K562 (cell line): ENCODE measurements at regions not wholly inside any gene's neighbourhood (a gene's known extent, or its start where the extent isn't known, plus 50 kb on each side); places are given as distances from the start of the nearest gene placed in this dataset.

Experiments used
- ATAC-seq: fragments of 200-7000 bp; cut with Tn5 transposase; 3 replicates; pipeline ENCODE4 v1.9.1; 2020; ENCODE audit warnings: moderate library complexity
- BruUV-seq: library from RNA; stranded (reverse); fragments of 400-500 nt; replicated peaks from 2 replicates; lab custom pipeline; 2021; lab: Mats Ljungman, UMichigan
- CTCF ChIA-PET: fragments of 300-600 bp; formaldehyde crosslinking; extraction: SDS; loops from one replicate; lab custom pipeline; 2021; ENCODE audit warnings: low intra/inter-chr PET ratio; lab: Yijun Ruan, JAX
- POLR2A ChIA-PET: fragments of 300-600, 350-650 bp; sonication (Branson Sonifier 250); formaldehyde crosslinking; extraction: SDS; loops from one replicate; lab custom pipeline; 2021; ENCODE audit warnings: antibody characterized with exemption, inconsistent platforms; lab: Yijun Ruan, JAX
- DNase-seq, 4 experiments: peaks; one replicate each; pipeline versions ENCODE4 v3.0.0 to v3.0.0-alpha.2; 2011 to 2018; ENCODE audit warnings: low spot score in 3 of 4, mixed read lengths in 3 of 4; ENCODE audit errors: extremely low read depth in 1 of 4
- FAIRE-seq: peaks from 2 replicates; lab custom pipeline; 2011; peaks lifted over from hg19 to GRCh38; lab: Jason Lieb, UNC
- H2AFZ ChIP-seq: 2 replicates; pipeline ENCODE4 v1.6.0; 2011; ENCODE audit warnings: low read depth, low read length, control low read depth, inconsistent platforms
- H3K27ac ChIP-seq: fragments of 200-600 bp; 3 replicates; pipeline ENCODE4 v1.8.0; 2011; ENCODE audit warnings: low read depth, mild to moderate bottlenecking, control low read depth, inconsistent platforms, low read length, moderate library complexity, mixed read lengths; ENCODE audit errors: extremely low read depth
- H3K27me3 ChIP-seq, 2 experiments: fragments of 300-600 bp in 1 of 2; 2 replicates in 1 of 2; 3 replicates in 1 of 2; pipeline versions ENCODE4 v1.6.0 to v1.8.0; 2011; ENCODE audit warnings: inconsistent platforms in 2 of 2, low read length in 2 of 2, mild to moderate bottlenecking in 1 of 2, mixed read lengths in 1 of 2, moderate library complexity in 1 of 2; ENCODE audit not compliant: control insufficient read depth in 2 of 2, insufficient read depth in 2 of 2
- H3K36me3 ChIP-seq: fragments of 300-600 bp; 3 replicates; pipeline ENCODE4 v1.8.0; 2011; ENCODE audit warnings: mild to moderate bottlenecking, low read length, inconsistent platforms; ENCODE audit not compliant: control insufficient read depth, insufficient read depth
- H3K4me1 ChIP-seq, 2 experiments: fragments of 200-600 bp in 1 of 2; replicated peaks in 1 of 2; 2 replicates in 1 of 2; 3 replicates in 1 of 2; pipeline versions ENCODE4 v1.5.1 to v1.8.0; 2011; ENCODE audit warnings: inconsistent platforms in 2 of 2, low read length in 2 of 2, mild to moderate bottlenecking in 1 of 2, mixed read lengths in 1 of 2, moderate library complexity in 1 of 2; ENCODE audit not compliant: control insufficient read depth in 2 of 2, insufficient read depth in 2 of 2
- H3K4me2 ChIP-seq: 2 replicates; pipeline ENCODE4 v1.6.1; 2011; ENCODE audit warnings: low read length, control low read depth, inconsistent platforms, mixed read lengths; ENCODE audit not compliant: insufficient read depth
- H3K4me3 ChIP-seq: fragments of 200-600 bp; sonication (generic), shearing (Covaris generic); 2 replicates; pipeline ENCODE4 v1.5.1; 2016; ENCODE audit warnings: control low read depth, inconsistent platforms
- H3K79me2 ChIP-seq: fragments of 200-600 bp; 3 replicates; pipeline ENCODE4 v1.8.0; 2011; ENCODE audit warnings: low read length, inconsistent platforms; ENCODE audit not compliant: control insufficient read depth, insufficient read depth
- H3K9ac ChIP-seq, 2 experiments: 2 replicates each; pipeline versions ENCODE4 v1.6.0 to v1.6.1; 2011; ENCODE audit warnings: low read depth in 2 of 2, low read length in 2 of 2, control low read depth in 1 of 2, inconsistent platforms in 1 of 2, mild to moderate bottlenecking in 1 of 2, mixed read lengths in 1 of 2; ENCODE audit not compliant: insufficient read depth in 1 of 2
- H3K9me1 ChIP-seq: one replicate; pipeline ENCODE4 v1.6.0; 2011; ENCODE audit warnings: inconsistent platforms, mild to moderate bottlenecking, low read length, moderate library complexity; ENCODE audit not compliant: control insufficient read depth, insufficient read depth
- H3K9me3 ChIP-seq: replicated peaks from 2 replicates; pipeline ENCODE4 v1.5.1; 2011; ENCODE audit warnings: low read depth, low read length, inconsistent platforms; ENCODE audit not compliant: control insufficient read depth, insufficient read depth
- H4K20me1 ChIP-seq: replicated peaks from 2 replicates; pipeline ENCODE4 v1.6.1; 2011; ENCODE audit warnings: low read length, inconsistent platforms, mixed read lengths; ENCODE audit not compliant: control insufficient read depth, insufficient read depth
- BACH1 ChIP-seq: fragments of 200-800 bp; sonication (Bioruptor generic); IDR thresholded peaks from 2 replicates; pipeline ENCODE4 v1.6.1; 2016; ENCODE audit warnings: missing genetic modification characterization, missing compliant biosample characterization
- ELF1 ChIP-seq: fragments of 200-800 bp; sonication (Bioruptor generic); IDR thresholded peaks from 2 replicates; pipeline ENCODE4 v1.6.1; 2016; ENCODE audit warnings: missing genetic modification characterization, missing compliant biosample characterization
- HES1 ChIP-seq: fragments of 450-650 bp; IDR thresholded peaks from 2 replicates; pipeline ENCODE4 v1.6.1; 2016; ENCODE audit warnings: low read depth, mild to moderate bottlenecking, moderate library complexity
- HMG20B ChIP-seq: fragments of 250-450 bp; sonication (Bioruptor Pico); IDR thresholded peaks from 2 replicates; pipeline ENCODE4 v1.5.0; 2021; ENCODE audit warnings: mild to moderate bottlenecking
- L3MBTL2 ChIP-seq: fragments of 450-650 bp; IDR thresholded peaks from 2 replicates; pipeline ENCODE4 v1.6.1; 2016; ENCODE audit warnings: mild to moderate bottlenecking, moderate library complexity
- MEIS2 ChIP-seq: fragments of 450-650 bp; IDR thresholded peaks from 2 replicates; pipeline ENCODE4 v1.6.1; 2014; ENCODE audit warnings: mild to moderate bottlenecking; ENCODE audit not compliant: partially characterized antibody
- RBM39 ChIP-seq: fragments of 200-400 bp; formaldehyde crosslinking; optimal IDR thresholded peaks from 2 replicates; pipeline ENCODE3; 2018; ENCODE audit warnings: low read depth, low read length
- RFX1 ChIP-seq: fragments of 450-650 bp; IDR thresholded peaks from 2 replicates; pipeline ENCODE4 v1.6.1; 2016; ENCODE audit warnings: mild to moderate bottlenecking, moderate library complexity
- SAFB ChIP-seq: fragments of 200-400 bp; formaldehyde crosslinking; IDR thresholded peaks from 2 replicates; pipeline ENCODE4 v1.6.1; 2017; ENCODE audit warnings: low read depth, low read length, borderline replicate concordance
- YY1 ChIP-seq, 3 experiments: IDR thresholded peaks; 2 replicates each; pipeline ENCODE4 v1.6.1; 2011; ENCODE audit warnings: low read length in 2 of 3, mild to moderate bottlenecking in 2 of 3, moderate library complexity in 2 of 3, borderline replicate concordance in 1 of 3, control low read depth in 1 of 3, low read depth in 1 of 3; ENCODE audit not compliant: insufficient read depth in 3 of 3, insufficient replicate concordance in 2 of 3, control insufficient read depth in 1 of 3, insufficient read length in 1 of 3; ENCODE audit errors: extremely low read depth in 1 of 3
- ZBTB9 ChIP-seq: fragments of 450-650 bp; formaldehyde crosslinking; IDR thresholded peaks from 2 replicates; pipeline ENCODE4 v1.4.0; 2020; ENCODE audit warnings: mild to moderate bottlenecking, moderate library complexity
- ZNF23 ChIP-seq: fragments of 250-450 bp; sonication (Bioruptor Pico); IDR thresholded peaks from 2 replicates; pipeline ENCODE4 v1.4.0; 2020; ENCODE audit warnings: mild to moderate bottlenecking
- ZNF449 ChIP-seq: fragments of 250-450 bp; sonication (Bioruptor Pico); IDR thresholded peaks from 2 replicates; pipeline ENCODE4 v1.8.0; 2022; ENCODE audit warnings: moderate library complexity, mild to moderate bottlenecking, inconsistent platforms
- WGBS: fragments of 100-300 bp; shearing (Covaris generic); methylation state at CpG from one replicate; pipeline ENCODE4 v1.1.6; 2016; ENCODE audit warnings: low coverage, mixed read lengths; ENCODE audit not compliant: insufficient coverage; ENCODE audit errors: missing lambda C conversion rate; 5-methylcytosine and 5-hydroxymethylcytosine counted together
- in situ Hi-C: fragments of 300-500 bp; cut with MboI; formaldehyde crosslinking; loops from 4 replicates; pipeline ENCODE4 v1.15.0; 2018; ENCODE audit warnings: inconsistent platforms, mixed read lengths
- intact Hi-C: fragments of 100-400 bp; cut with micrococcal nuclease; formaldehyde crosslinking; loops from 2 replicates; pipeline ENCODE4 v1.14.2; 2022

- in situ Hi-C loops: no loop called here
- Histone ChIP-seq H3K4me2 (no peak overlapping the region), H3K79me2 (no peaks in the 10 kb centered on the region), H4K20me1 (no peaks in the 10 kb centered on the region), H2AFZ (no peak overlapping the region), H3K27me3 (no peaks in the 10 kb centered on the region), H3K9ac (no peak overlapping the region), H3K36me3 (no peaks in the 10 kb centered on the region), H3K9me1 (no peaks in the 10 kb centered on the region), H3K27ac (no peak overlapping the region), H3K4me1 (no peaks in the 10 kb centered on the region), H3K9me3 (no peaks in the 10 kb centered on the region), H3K4me3 (no peak overlapping the region)
- 0% methylated on average over 1 of the region's 1 CpG for WGBS
- ATAC-seq (no peak), DNase-seq (no peak), FAIRE-seq (no peak)
- intact Hi-C loops: no loop called here
- TF ChIP-seq ELF1 (tag) (no peak), RFX1 (no peak), MEIS2 (no peak), SAFB (no peak), ZNF449 (no peak), YY1 (IDR thresholded peaks at IDR 0.05; ENCODE audit: borderline replicate concordance in 1 of 3, control insufficient read depth in 1 of 3, extremely low read depth in 1 of 3, insufficient read depth in 3 of 3, insufficient read length in 1 of 3, insufficient replicate concordance in 2 of 3, low read depth in 1 of 3, low read length in 2 of 3) (no peak), ZBTB9 (CRISPR knock-in tag) (no peak), HES1 (no peak), ZNF23 (CRISPR knock-in tag) (no peak), BACH1 (tag) (no peak), L3MBTL2 (no peak), RBM39 (no peak), HMG20B (CRISPR knock-in tag) (no peak)
- no TSS peak for BruUV-seq
- ChIA-PET POLR2A (no interaction called here), CTCF (no interaction called here)
Measured at GRCh38 chr13:54599413-54599812, 1570.8 kb downstream of the OLFM4 start.
